Neutrophil (primary cell): ENCODE measurements at regions not wholly inside any gene's neighbourhood (a gene's known extent, or its start where the extent isn't known, plus 50 kb on each side); places are given as distances from the start of the nearest gene placed in this dataset.
A peak's percentile ranks its signal among the peaks of the same experiment; 100 is the strongest.

Source experiments
- H3K27ac ChIP-seq: fragments of 200-600 bp; sonication (generic); 2 replicates; pipeline ENCODE4 v1.5.1; 2016; ENCODE audit warnings: mild to moderate bottlenecking, moderate library complexity
- H3K27me3 ChIP-seq: fragments of 200-600 bp; sonication (generic); 2 replicates; pipeline ENCODE4 v1.6.0; 2016; ENCODE audit warnings: mild to moderate bottlenecking
- H3K36me3 ChIP-seq: fragments of 200-600 bp; sonication (generic); 2 replicates; pipeline ENCODE4 v1.5.1; 2017
- H3K4me1 ChIP-seq, 2 experiments: fragments of 200-600 bp in 1 of 2; sonication (generic) in 1 of 2; 1 replicate in 1 of 2; 2 replicates in 1 of 2; pipeline versions ENCODE4 v1.5.1 to v1.6.1; 2013 to 2016; ENCODE audit warnings: low read depth in 1 of 2, low read length in 1 of 2, mild to moderate bottlenecking in 1 of 2, moderate library complexity in 1 of 2; ENCODE audit not compliant: control insufficient read depth in 1 of 2, insufficient read depth in 1 of 2
- H3K4me3 ChIP-seq, 2 experiments: fragments of 200-600 bp in 1 of 2; sonication (generic) in 1 of 2; 1 replicate in 1 of 2; 2 replicates in 1 of 2; pipeline ENCODE4 v1.5.1; 2013 to 2016; ENCODE audit warnings: low read depth in 1 of 2, low read length in 1 of 2, mild to moderate bottlenecking in 1 of 2, moderate library complexity in 1 of 2
- H3K9me3 ChIP-seq: fragments of 200-600 bp; sonication (generic); 2 replicates; pipeline ENCODE4 v1.5.1; 2016
- TF ChIP-seq, protein P1 (sequence below): fragments of 200-600 bp; sonication (generic); IDR thresholded peaks from 2 replicates; pipeline ENCODE4 v1.5.1; 2016; ENCODE audit warnings: antibody characterized with exemption

DNA sequence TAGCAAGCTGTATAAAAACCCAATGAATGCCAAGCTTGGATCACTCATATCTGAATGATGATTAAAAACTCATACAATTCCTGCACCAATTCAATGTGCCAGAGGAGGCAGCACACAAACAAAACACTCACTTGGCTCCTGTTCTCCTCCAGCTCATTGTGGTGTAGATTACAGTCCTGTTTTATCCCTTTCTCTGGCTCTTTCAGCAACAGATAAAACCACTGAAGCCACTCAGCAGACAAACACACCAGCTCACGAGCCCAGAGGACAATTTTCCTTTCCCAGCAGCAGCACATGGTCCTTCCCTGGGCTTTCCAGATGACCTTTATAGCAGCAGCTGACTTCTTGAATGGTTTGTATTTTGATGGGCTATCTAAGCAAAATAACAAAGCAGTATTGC, 107.3 kb upstream of the STARD3NL start:
- H3K36me3 ChIP-seq, result no peaks in the 10 kb centered on the region
- H3K4me1 ChIP-seq, result no peaks in the 10 kb centered on the region
- no peak overlapping the region for H3K27ac ChIP-seq
- no peak overlapping the region for H3K4me3 ChIP-seq
- H3K27me3 ChIP-seq, result no peaks in the 10 kb centered on the region
- no peaks in the 10 kb centered on the region for H3K9me3 ChIP-seq
- TF ChIP-seq, protein P1, sequence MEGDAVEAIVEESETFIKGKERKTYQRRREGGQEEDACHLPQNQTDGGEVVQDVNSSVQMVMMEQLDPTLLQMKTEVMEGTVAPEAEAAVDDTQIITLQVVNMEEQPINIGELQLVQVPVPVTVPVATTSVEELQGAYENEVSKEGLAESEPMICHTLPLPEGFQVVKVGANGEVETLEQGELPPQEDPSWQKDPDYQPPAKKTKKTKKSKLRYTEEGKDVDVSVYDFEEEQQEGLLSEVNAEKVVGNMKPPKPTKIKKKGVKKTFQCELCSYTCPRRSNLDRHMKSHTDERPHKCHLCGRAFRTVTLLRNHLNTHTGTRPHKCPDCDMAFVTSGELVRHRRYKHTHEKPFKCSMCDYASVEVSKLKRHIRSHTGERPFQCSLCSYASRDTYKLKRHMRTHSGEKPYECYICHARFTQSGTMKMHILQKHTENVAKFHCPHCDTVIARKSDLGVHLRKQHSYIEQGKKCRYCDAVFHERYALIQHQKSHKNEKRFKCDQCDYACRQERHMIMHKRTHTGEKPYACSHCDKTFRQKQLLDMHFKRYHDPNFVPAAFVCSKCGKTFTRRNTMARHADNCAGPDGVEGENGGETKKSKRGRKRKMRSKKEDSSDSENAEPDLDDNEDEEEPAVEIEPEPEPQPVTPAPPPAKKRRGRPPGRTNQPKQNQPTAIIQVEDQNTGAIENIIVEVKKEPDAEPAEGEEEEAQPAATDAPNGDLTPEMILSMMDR, result no peak

- TF ChIP-seq, protein P1, result no peak
- Histone ChIP-seq H3K27me3 (no peaks in the 10 kb centered on the region), H3K9me3 (no peaks in the 10 kb centered on the region), H3K4me1 (no peaks in the 10 kb centered on the region), H3K36me3 (no peaks in the 10 kb centered on the region), H3K27ac (no peak overlapping the region), H3K4me3 (no peak overlapping the region)
Measured at GRCh38 chr7:38086857-38087256, 91.2 kb upstream of the STARD3NL start.

DNA sequence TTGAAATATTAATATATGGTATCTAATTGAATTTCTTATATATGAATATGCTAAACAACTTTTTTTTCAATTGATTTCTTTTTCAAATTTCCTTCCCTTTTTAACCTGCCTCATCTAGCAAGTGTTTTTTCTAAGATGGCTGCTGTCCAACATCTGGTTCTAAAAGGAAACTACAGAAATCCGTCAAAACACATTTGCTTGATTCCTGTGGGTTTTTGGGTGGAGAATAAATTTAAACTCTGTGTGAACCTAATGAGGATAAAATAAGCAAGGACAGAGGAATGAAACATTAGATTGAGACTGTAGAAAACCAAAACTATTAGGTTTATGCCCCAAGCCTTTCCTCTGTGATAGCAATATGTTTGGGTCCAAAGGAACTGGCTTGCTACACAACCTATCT, 75.5 kb upstream of the STARD3NL start:
- Histone ChIP-seq H3K4me3 (no peak overlapping the region), H3K4me1 (peaks cover 0 to 8% of the 10 kb centered on the region in 2 experiments), H3K9me3 (no peaks in the 10 kb centered on the region), H3K27ac (no peak overlapping the region), H3K27me3 (no peaks in the 10 kb centered on the region), H3K36me3 (no peaks in the 10 kb centered on the region)
- TF ChIP-seq, protein P1, result no peak

DNA sequence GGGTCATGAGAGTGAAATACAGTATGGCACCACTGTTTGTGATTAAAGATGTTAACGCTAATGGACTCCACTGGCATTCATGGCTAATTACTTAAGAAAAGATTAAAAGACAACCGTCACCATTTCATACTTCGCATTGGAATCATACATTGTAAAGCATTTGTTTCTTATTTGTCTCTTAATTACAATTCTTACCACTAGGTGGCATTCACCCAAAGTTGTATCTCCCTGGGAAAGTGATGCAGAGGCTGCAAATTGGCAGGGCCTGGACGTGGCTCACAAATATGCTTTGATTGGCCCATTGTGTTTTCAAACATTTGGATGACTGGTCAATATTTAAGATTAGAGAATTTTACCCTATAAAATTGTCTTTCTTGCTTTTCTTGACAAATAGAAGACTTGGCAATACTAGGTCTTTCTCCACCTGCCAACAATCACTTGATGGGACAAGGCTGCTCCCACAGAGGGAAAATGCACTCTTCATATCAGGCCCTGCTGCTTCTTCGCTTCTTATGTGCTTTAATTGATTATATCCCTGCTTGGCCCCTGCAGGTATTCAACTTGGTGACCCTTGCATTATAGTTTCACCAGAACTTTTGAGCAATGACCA, 72.1 kb upstream of the STARD3NL start:
- H3K27ac ChIP-seq, result no peak overlapping the region
- TF ChIP-seq, protein P1, result peak; percentile 67
- no peaks in the 10 kb centered on the region for H3K27me3 ChIP-seq
- no peaks in the 10 kb centered on the region for H3K9me3 ChIP-seq
- H3K4me1 ChIP-seq, result peaks cover 0 to 8% of the 10 kb centered on the region in 2 experiments
- no peak overlapping the region for H3K4me3 ChIP-seq
- H3K36me3 ChIP-seq, result no peaks in the 10 kb centered on the region

GRCh38 chr7:38107486-38107893, 70.6 kb upstream of the STARD3NL start:
- Histone ChIP-seq H3K27me3 (no peaks in the 10 kb centered on the region), H3K9me3 (no peaks in the 10 kb centered on the region), H3K4me3 (no peak overlapping the region), H3K27ac (no peak overlapping the region), H3K36me3 (no peaks in the 10 kb centered on the region), H3K4me1 (peaks cover 0 to 4% of the 10 kb centered on the region in 2 experiments)
- TF ChIP-seq, protein P1, result peak; percentile 67

DNA sequence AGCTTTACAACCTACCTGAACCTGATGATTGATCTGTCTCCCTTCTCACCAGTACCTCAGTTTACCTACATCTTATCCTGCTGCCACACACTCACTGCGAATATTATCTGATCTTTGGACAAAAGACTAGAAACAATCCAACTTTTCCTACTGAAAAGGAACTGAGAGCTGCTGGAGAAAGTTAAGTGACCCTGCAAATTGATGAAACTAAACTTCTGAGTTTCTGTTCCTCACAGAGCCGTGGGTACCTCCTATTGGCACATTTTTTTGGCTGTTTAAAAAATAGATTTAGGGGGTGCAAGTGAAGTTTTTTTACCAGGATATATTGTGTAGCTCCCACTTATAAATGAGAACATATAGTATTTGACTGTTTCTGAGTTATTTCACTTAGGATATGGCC, 66.0 kb upstream of the STARD3NL start:
- no peaks in the 10 kb centered on the region for H3K4me1 ChIP-seq
- TF ChIP-seq, protein P1, result no peak
- H3K9me3 ChIP-seq, result no peaks in the 10 kb centered on the region
- H3K27me3 ChIP-seq, result no peaks in the 10 kb centered on the region
- no peak overlapping the region for H3K4me3 ChIP-seq
- H3K27ac ChIP-seq, result no peak overlapping the region
- no peaks in the 10 kb centered on the region for H3K36me3 ChIP-seq
